ENCODE measurements at regions not wholly inside any gene's neighbourhood (a gene's known extent, or its start where the extent isn't known, plus 50 kb on each side); places are given as distances from the start of the nearest gene placed in this dataset.

DNA sequence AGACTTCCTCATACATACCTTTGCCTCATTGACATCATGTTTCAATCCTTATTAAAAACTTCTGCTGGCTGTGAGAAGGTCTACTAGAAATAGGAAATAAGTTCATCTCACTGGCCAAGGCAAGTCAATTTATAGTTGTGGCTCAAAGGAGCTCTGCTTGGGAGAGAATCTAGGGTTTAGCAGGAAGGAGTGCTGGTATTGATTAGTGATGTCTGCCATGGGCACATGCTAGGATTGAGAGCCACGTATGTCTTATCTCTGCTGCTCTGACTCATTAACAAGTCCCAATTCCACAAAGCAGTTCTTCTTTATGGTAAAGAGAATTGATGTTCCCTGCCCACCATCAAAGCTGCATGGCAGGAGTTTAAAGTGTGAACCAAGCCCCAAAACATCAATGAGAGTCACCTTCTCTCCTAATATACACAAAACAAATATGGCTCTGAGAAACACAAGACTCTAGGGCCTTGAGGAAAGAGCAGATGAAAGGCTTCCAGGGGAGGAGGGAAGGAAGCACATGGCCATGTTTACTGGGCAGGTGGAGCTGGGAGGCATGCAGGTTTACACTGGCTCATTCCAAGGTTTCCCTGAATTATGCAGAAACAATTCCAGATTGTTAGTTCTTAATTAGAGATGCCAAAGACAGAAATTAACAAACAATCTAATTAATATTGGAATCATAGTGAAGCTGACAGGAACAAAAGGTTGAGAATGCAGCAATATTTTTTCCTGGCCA lies 931.9 kb upstream of the TMEM132C start:
- ChIA-PET RAD21 (ENCODE audit: unreplicated experiment) (no interaction called here), SMC1A (ENCODE audit: uncharacterized antibody, unreplicated experiment) (no interaction called here), CTCF (interaction anchor here (0.6 kb wide), 1 partner anchor 1593 kb away, joined by 3 read pairs; no protein-coding TSS in a partner anchor), POLR2A (no interaction called here)
- H3K9ac ChIP-seq (ENCODE audit: control insufficient read depth, insufficient read depth, low read length), result no peak overlapping the region
- 0% methylated on average over 1 of the region's 1 CpG for WGBS (ENCODE audit: insufficient coverage, insufficient replicate concordance, low lambda C conversion rate, missing lambda C conversion rate)
- H3K36me3 ChIP-seq (ENCODE audit: control insufficient read depth in 2 of 2, insufficient read depth in 2 of 2, low read length in 1 of 2), result no peaks in the 10 kb centered on the region
- TF ChIP-seq MYC (IDR thresholded peaks at IDR 0.05; ENCODE audit: insufficient read depth, insufficient read length, insufficient replicate concordance, low read length, severe bottlenecking) (no peak), PML (IDR thresholded peaks at IDR 0.05; ENCODE audit: low read length) (no peak), POLR2AphosphoS2 (IDR thresholded peaks at IDR 0.05; ENCODE audit: low read depth, low read length) (no peak), WRNIP1 (IDR thresholded peaks at IDR 0.05; ENCODE audit: borderline replicate concordance, low read depth, low read length) (no peak), TAF1 (IDR thresholded peaks at IDR 0.05; ENCODE audit: borderline replicate concordance, low read depth, low read length) (no peak), HCFC1 (IDR thresholded peaks at IDR 0.05; ENCODE audit: low read length) (no peak), SMARCA5 (IDR thresholded peaks at IDR 0.05) (no peak), NRF1 (conservative IDR thresholded peaks at IDR 0.05; ENCODE audit: low read depth, low read length) (no peak), LARP7 (IDR thresholded peaks at IDR 0.05) (no peak)
- TF ChIP-seq, protein P1, sequence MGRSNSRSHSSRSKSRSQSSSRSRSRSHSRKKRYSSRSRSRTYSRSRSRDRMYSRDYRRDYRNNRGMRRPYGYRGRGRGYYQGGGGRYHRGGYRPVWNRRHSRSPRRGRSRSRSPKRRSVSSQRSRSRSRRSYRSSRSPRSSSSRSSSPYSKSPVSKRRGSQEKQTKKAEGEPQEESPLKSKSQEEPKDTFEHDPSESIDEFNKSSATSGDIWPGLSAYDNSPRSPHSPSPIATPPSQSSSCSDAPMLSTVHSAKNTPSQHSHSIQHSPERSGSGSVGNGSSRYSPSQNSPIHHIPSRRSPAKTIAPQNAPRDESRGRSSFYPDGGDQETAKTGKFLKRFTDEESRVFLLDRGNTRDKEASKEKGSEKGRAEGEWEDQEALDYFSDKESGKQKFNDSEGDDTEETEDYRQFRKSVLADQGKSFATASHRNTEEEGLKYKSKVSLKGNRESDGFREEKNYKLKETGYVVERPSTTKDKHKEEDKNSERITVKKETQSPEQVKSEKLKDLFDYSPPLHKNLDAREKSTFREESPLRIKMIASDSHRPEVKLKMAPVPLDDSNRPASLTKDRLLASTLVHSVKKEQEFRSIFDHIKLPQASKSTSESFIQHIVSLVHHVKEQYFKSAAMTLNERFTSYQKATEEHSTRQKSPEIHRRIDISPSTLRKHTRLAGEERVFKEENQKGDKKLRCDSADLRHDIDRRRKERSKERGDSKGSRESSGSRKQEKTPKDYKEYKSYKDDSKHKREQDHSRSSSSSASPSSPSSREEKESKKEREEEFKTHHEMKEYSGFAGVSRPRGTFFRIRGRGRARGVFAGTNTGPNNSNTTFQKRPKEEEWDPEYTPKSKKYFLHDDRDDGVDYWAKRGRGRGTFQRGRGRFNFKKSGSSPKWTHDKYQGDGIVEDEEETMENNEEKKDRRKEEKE (IDR thresholded peaks at IDR 0.05), result no peak
- TF ChIP-seq, protein P2, sequence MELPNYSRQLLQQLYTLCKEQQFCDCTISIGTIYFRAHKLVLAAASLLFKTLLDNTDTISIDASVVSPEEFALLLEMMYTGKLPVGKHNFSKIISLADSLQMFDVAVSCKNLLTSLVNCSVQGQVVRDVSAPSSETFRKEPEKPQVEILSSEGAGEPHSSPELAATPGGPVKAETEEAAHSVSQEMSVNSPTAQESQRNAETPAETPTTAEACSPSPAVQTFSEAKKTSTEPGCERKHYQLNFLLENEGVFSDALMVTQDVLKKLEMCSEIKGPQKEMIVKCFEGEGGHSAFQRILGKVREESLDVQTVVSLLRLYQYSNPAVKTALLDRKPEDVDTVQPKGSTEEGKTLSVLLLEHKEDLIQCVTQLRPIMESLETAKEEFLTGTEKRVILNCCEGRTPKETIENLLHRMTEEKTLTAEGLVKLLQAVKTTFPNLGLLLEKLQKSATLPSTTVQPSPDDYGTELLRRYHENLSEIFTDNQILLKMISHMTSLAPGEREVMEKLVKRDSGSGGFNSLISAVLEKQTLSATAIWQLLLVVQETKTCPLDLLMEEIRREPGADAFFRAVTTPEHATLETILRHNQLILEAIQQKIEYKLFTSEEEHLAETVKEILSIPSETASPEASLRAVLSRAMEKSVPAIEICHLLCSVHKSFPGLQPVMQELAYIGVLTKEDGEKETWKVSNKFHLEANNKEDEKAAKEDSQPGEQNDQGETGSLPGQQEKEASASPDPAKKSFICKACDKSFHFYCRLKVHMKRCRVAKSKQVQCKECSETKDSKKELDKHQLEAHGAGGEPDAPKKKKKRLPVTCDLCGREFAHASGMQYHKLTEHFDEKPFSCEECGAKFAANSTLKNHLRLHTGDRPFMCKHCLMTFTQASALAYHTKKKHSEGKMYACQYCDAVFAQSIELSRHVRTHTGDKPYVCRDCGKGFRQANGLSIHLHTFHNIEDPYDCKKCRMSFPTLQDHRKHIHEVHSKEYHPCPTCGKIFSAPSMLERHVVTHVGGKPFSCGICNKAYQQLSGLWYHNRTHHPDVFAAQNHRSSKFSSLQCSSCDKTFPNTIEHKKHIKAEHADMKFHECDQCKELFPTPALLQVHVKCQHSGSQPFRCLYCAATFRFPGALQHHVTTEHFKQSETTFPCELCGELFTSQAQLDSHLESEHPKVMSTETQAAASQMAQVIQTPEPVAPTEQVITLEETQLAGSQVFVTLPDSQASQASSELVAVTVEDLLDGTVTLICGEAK (IDR thresholded peaks at IDR 0.05; ENCODE audit: borderline replicate concordance), result no peak
- no TSS peak for BruUV-seq (replicated peaks)
- H3K79me2 ChIP-seq (ENCODE audit: control insufficient read depth, insufficient read depth, low read length), result no peaks in the 10 kb centered on the region
- no peak for DNase-seq (ENCODE audit: low read depth, low spot score)
- in situ Hi-C loops (cut with MboI) (no loop called here), intact Hi-C loops (cut with micrococcal nuclease; ENCODE audit: unreplicated experiment) (no loop called here)
- H3K27ac ChIP-seq (ENCODE audit: control insufficient read depth, insufficient read depth), result no peak overlapping the region
- H3K4me1 ChIP-seq (ENCODE audit: control insufficient read depth, insufficient read depth, low read length), result no peaks in the 10 kb centered on the region
- no peaks in the 10 kb centered on the region for H3K9me3 ChIP-seq (replicated peaks; ENCODE audit: control insufficient read depth, insufficient read depth, low read length)
- no peaks in the 10 kb centered on the region for H3K27me3 ChIP-seq (replicated peaks in 1 of 2; ENCODE audit: control insufficient read depth in 2 of 2, insufficient read depth in 2 of 2, low read length in 1 of 2)
- no peak overlapping the region for H3K4me3 ChIP-seq
- FAIRE-seq, result no peak
- H4K20me1 ChIP-seq (ENCODE audit: control insufficient read depth, insufficient read depth), result no peaks in the 10 kb centered on the region
- H2AFZ ChIP-seq (ENCODE audit: control insufficient read depth, low read depth, low read length), result no peak overlapping the region
- H3K4me2 ChIP-seq (ENCODE audit: control insufficient read depth, insufficient read depth), result no peak overlapping the region
- ATAC-seq, result no peak
